Dermis microvascular lymphatic vessel endothelial cell (primary cell): ENCODE measurements at regions not wholly inside any gene's neighbourhood (a gene's known extent, or its start where the extent isn't known, plus 50 kb on each side); places are given as distances from the start of the nearest gene placed in this dataset.

Source experiments
- DNase-seq, 2 donors: peaks; one replicate each; pipeline versions ENCODE4 v3.0.0 to v3.0.0-alpha.2; 2010; ENCODE audit warnings: low read depth in 2 of 2

DNA sequence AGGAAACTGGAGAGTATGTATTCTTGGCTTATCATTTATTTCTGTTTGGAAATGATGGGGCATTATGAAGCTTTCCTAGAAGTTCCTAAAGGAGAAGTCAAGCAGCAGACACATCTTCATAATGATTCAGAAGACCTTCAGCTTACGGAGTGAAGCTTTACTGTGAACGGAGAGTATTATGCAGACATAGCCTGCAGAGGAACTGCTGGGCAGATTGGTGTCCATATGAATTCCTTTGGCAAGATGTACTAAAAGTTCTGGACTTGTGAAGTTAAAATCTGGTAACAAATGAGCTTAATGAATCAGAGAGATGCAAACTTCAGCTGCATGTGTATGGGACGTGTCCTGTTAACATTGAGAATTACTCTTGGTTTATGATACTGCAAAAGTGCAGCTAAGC is 60.1 kb downstream of the NABP1 start:
- DNase-seq: no peak

GRCh38 chr2:191738667-191739066 is 60.7 kb downstream of the NABP1 start:
- DNase-seq: no peak

DNA sequence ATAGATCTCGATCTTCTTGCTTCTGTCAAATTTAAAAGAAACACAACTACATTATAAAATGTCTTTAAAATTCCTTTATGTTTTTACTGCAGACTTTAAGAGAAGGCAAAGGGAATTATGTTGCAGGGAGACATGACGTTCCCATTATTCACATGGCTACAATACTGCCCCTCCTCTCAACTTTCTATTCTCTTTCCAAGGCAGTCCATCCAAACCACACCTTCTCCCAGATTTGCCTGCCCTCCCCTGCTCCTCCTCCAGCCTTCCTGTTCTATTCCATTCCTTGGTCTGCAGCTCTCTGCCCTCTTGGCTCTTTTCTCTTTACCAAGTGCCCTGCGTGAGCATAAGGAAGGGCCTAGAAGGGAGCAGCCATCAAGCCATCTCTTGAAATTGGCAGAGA is 61.3 kb downstream of the NABP1 start:
- no peak for DNase-seq

- DNase-seq: no peak
Measured at GRCh38 chr2:191740016-191740419, 62.1 kb downstream of the NABP1 start.

GRCh38 chr2:191740759-191741158 is 62.8 kb downstream of the NABP1 start:
- no peak for DNase-seq

DNA sequence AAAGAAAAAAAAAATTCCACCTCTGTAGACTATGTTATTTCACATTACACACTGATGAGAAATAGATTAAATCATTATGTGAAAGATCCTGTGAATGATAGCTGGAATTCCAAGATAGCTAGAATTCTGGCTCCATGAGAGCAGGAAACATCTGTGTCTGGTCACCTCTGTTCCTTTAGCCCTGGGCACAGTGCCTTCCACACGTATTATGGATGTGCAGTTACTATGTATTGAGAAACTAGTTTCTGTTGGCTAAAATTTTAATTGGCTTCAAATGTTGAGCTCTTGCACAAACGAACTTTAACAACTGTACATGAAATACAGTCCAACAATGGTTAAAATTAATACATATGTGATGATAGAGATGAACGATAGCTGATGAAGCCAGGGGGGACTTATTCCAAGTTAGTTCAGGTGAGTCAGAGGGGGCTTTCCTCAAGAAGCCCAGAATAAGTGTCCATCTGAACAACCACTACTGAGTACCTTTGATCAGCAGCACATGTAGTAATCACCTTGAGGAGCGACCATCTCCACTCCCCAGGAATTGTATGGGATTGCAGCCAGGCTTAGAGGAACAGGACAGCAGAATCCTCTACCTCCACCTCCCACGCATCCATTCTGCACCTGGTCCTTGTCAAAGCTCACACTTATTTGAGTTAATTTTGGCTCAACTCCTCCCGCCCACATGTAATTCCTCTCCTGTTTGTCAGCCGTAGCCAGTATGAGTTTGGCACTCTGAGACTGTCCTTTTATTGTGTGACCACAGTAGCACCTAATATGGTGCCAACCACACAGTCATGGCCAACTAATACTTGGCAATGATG is 68.6 kb downstream of the NABP1 start:
- peak; percentile 36 to 69 for DNase-seq

- DNase-seq: no peak
Measured at GRCh38 chr2:191747170-191747530, 69.2 kb downstream of the NABP1 start.

DNA sequence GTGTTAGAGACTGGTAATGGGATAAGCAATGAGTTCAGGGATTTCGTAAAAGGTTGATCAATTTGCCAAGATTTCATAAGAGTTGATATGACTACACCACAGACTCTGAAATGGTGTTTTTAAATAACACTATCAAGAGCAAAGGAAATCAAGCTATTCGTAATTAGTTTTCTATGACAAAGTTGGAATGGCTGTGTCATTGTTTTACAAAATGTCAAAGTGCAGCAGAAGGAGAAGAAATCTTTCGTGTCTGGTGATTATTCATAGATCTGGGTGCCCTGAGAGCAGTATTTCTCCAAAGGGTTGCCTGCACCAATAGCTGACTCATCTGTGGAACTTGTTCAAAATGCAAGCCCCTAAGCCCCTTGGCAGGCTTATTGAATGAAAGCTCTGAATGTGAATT is 70.1 kb downstream of the NABP1 start:
- peak in 1 of 2 donors; percentile 12 for DNase-seq

DNA sequence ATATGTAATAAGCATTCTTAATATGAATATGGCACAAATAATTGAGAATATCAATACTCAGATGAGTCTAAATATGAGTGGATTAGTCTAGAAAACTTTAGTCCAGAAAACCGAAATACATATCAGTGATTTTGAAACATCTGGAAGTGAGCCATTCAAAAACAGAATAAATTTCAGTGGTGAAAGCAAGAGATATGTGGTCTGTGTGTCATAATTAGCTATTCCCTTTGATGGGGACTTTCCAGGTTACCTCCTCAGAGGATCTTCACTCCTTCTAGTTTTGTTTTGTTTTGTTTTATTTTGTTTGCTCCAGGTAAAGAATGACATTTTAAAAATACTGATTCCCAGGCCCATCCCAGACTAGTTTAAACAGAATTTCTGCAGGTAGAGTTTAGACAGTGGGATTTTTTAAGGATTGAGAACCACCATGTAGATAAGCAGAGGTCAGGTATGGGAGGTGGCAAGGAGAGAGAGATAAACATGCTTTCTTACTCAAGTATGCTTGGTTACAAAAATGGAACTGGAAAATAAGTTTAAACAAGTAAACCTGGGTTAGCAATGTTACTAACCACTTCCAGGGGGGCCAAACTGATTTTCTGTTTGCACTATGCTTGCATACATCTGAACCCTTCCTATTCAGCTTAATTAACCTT is 70.7 kb downstream of the NABP1 start:
- no peak for DNase-seq

- DNase-seq: no peak
Measured at GRCh38 chr2:191749181-191749540, 71.2 kb downstream of the NABP1 start.

DNA sequence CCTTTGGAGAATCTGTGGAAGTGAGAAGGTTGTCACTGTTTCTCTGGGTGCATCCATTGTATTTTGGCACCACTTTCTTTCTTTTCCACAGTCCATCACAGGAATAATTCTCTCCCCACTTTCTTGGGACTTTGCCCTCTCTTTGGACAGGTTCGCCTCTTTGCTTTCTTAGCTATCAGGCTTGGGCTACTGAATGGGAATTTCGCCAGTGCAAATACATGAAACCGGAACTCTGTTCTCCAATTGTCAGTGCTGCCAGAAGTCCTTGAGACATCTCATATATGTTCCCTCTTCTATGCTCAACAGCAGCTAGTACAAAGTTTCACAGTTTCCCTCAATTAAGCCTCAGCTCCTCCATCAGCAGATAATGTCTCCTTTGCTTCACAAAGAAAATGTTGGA is 76.2 kb downstream of the NABP1 start:
- no peak for DNase-seq

GRCh38 chr2:191756761-191757160 is 78.8 kb downstream of the NABP1 start:
- DNase-seq: no peak

GRCh38 chr2:191757208-191757607 is 79.3 kb downstream of the NABP1 start:
- no peak for DNase-seq

DNA sequence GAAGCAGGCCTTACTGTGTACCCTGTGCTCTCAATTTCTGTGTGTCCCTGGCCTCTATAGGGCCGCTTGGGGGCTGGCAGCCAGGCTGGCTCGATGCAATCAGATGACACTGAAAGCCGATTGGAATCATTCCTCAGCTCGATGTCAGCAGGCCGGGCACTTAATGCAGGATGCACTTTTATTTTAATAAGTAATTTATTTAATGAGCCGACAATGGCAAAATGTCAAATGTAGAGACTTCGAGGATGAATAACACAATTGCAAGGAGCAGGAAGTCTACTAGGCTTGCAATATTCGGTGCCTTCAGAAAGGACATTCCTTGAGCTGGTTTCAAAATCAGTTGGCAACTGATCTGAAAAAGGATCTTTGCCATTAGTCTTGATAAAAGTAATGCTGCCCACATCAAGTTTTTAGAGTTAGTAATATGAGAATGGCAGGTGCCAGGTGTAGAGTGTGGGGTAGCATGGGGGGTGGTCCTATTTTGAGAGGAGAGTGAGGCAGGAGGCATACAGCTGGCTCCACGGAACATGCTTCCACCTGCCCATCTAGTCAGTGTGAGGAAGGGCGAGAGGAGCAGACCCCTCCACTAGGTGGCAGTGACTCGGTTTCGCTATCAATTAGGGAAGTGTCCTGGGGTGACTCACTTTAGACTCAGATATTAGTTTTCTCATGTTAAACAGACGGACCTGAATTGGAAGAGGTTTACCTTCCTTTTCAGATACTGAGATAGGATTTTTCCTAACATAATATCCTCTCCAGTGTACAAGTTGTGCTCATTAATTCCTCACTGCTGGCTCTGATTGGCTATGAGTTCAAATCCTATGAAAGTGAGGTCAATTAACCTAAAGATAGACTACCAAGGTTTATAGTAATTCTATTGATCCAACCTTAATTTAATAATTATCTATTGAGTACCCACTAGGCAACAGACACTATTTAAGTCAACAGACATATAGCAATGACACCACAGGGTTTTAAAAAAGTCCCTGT is 80.9 kb downstream of the NABP1 start:
- DNase-seq: peak; percentile 18 to 59

GRCh38 chr2:191759680-191760079 is 81.7 kb downstream of the NABP1 start:
- DNase-seq: no peak

- no peak for DNase-seq
Measured at GRCh38 chr2:191760655-191761262, 82.8 kb downstream of the NABP1 start.

- no peak for DNase-seq
Measured at GRCh38 chr2:191773136-191773535, 73.8 kb downstream of the CAVIN2 start.

GRCh38 chr2:191777351-191777750 is 69.5 kb downstream of the CAVIN2 start:
- no peak for DNase-seq

GRCh38 chr2:191778041-191778440 is 68.8 kb downstream of the CAVIN2 start:
- DNase-seq: no peak

- no peak for DNase-seq
Measured at GRCh38 chr2:191782351-191782750, 64.5 kb downstream of the CAVIN2 start.

DNA sequence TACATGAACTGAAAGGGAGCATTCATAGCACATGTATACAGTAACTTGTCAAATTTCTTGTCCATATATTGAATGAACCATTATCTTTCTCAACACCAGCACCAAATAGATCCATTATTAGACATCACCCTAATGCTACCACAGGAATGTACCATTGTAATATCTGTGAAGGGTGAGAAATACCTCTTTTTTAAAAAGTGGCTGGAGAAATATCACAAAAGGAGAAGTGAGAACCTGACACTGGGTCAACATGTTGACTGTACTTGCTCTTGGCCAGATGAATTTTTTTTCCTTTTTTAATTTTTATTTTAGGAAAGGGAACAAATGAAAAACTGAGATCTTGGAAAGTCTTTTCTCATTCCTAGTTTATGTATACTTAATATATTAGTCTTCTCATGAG is 63.5 kb downstream of the CAVIN2 start:
- no peak for DNase-seq
